Prostate gland (tissue), 2 donors: ENCODE measurements at regions not wholly inside any gene's neighbourhood (a gene's known extent, or its start where the extent isn't known, plus 50 kb on each side); places are given as distances from the start of the nearest gene placed in this dataset.

Experiments used
- DNase-seq: peaks from one replicate; pipeline ENCODE4 v3.0.0-alpha.2; 2019; ENCODE audit warnings: low spot score
- H3K27ac ChIP-seq, 2 donors: fragments of 200-600 bp; sonication (generic); 2 replicates each; pipeline ENCODE4 v1.5.1; 2017 to 2019
- H3K27me3 ChIP-seq: fragments of 200-600 bp; sonication (generic); replicated peaks from 2 replicates; pipeline ENCODE4 v1.5.1; 2019; ENCODE audit not compliant: insufficient read depth
- H3K36me3 ChIP-seq, 2 donors: fragments of 200-600 bp; sonication (generic); 1 replicate in 1 of 2; 2 replicates in 1 of 2; pipeline versions ENCODE4 v1.5.1 to v1.8.1; 2017 to 2019
- H3K4me1 ChIP-seq: fragments of 200-600 bp; sonication (generic); replicated peaks from 2 replicates; pipeline ENCODE4 v1.5.1; 2019
- H3K4me3 ChIP-seq, 2 donors: fragments of 200-600 bp; sonication (generic); 2 replicates each; pipeline ENCODE4 v1.5.1; 2017 to 2019
- H3K9me3 ChIP-seq: fragments of 200-600 bp; sonication (generic); 2 replicates; pipeline ENCODE4 v1.5.1; 2017
- POLR2A ChIP-seq: fragments of 450-650 bp; IDR thresholded peaks from one replicate; pipeline ENCODE4 v1.6.1; 2016; ENCODE audit warnings: antibody characterized with exemption, mild to moderate bottlenecking
- POLR2AphosphoS5 ChIP-seq: sonication (generic); formaldehyde crosslinking; IDR thresholded peaks from one replicate; pipeline ENCODE4 v1.6.1; 2017; ENCODE audit warnings: antibody characterized with exemption
- WGBS: methylation state at CpG from one replicate; pipeline ENCODE4 v1.1.5; 2018; 5-methylcytosine and 5-hydroxymethylcytosine counted together
- intact Hi-C: fragments of 100-400 bp; cut with DNase I; formaldehyde crosslinking; loops from one replicate; pipeline ENCODE4 v1.14.2; 2022
- TF ChIP-seq, protein P1 (sequence below), 4 experiments: fragments of 200-600 bp in 2 of 4; fragments of 450-650 bp in 2 of 4; sonication (generic) in 2 of 4; IDR thresholded peaks; 1 replicate in 3 of 4; 2 replicates in 1 of 4; pipeline ENCODE4 v1.5.1; 2016 to 2019; ENCODE audit warnings: antibody characterized with exemption in 4 of 4, mild to moderate bottlenecking in 2 of 4, moderate library complexity in 2 of 4

DNA sequence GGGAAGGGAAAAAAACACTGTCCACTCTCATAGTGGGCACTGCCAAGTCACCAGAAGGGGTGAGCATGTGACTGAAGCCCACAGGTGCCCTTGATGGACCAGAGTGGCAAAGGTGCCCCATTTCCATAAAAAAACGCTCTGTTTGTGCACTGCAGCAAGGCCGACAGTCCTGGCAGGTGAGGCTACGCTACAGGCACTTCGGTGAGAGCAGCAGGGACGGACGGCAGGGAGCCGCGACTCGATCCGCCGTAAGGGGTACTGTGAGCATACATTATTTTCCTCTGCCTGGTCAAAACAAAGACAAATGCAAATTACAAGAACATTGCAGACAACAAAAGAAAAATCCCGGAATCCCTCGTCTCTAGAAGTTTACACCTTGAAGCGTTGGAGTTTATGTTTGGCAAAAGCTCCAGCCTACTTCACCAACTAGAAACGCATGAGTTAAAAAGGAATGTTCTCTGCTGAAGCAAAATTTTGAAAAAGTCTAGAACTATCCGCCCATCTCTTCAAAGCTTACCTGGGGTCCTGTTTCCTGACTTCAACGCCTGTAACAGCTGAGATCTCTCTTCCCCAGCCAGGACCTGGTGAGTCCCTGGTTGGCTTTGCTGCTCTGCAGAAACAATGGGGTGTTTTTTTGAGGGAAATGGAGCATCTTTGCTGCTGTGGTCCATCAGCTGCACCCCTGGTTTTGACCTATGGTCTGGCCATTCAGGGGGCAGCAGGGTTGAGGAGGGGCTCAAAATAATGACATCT, 52.9 kb upstream of the RFLNA start:
- no peak overlapping the region for H3K4me3 ChIP-seq
- DNase-seq = no peak
- H3K36me3 ChIP-seq = no peaks in the 10 kb centered on the region
- H3K27me3 ChIP-seq = no peaks in the 10 kb centered on the region
- 87% methylated on average over 17 of the region's 17 CpGs for WGBS
- peaks cover 4% of the 10 kb centered on the region for H3K4me1 ChIP-seq
- intact Hi-C loops = no loop called here
- H3K27ac ChIP-seq = no peak overlapping the region
- H3K9me3 ChIP-seq = no peaks in the 10 kb centered on the region
- TF ChIP-seq POLR2A = no peak
- TF ChIP-seq POLR2AphosphoS5 = no peak
- TF ChIP-seq, protein P1, sequence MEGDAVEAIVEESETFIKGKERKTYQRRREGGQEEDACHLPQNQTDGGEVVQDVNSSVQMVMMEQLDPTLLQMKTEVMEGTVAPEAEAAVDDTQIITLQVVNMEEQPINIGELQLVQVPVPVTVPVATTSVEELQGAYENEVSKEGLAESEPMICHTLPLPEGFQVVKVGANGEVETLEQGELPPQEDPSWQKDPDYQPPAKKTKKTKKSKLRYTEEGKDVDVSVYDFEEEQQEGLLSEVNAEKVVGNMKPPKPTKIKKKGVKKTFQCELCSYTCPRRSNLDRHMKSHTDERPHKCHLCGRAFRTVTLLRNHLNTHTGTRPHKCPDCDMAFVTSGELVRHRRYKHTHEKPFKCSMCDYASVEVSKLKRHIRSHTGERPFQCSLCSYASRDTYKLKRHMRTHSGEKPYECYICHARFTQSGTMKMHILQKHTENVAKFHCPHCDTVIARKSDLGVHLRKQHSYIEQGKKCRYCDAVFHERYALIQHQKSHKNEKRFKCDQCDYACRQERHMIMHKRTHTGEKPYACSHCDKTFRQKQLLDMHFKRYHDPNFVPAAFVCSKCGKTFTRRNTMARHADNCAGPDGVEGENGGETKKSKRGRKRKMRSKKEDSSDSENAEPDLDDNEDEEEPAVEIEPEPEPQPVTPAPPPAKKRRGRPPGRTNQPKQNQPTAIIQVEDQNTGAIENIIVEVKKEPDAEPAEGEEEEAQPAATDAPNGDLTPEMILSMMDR (IDR thresholded peaks at IDR 0.05) = no peak

- intact Hi-C loops = no loop called here
- Histone ChIP-seq H3K4me1 (peaks cover 4% of the 10 kb centered on the region), H3K27ac (no peak overlapping the region), H3K9me3 (no peaks in the 10 kb centered on the region), H3K27me3 (no peaks in the 10 kb centered on the region), H3K4me3 (no peak overlapping the region), H3K36me3 (no peaks in the 10 kb centered on the region)
- TF ChIP-seq POLR2A (no peak), POLR2AphosphoS5 (no peak)
- TF ChIP-seq, protein P1 (IDR thresholded peaks at IDR 0.05) = no peak
- 79% methylated on average over 9 of the region's 9 CpGs for WGBS
- no peak for DNase-seq
Measured at GRCh38 chr12:124242529-124243065, 52.3 kb upstream of the RFLNA start.

- no peak overlapping the region for H3K4me3 ChIP-seq
- H3K27ac ChIP-seq = no peak overlapping the region
- TF ChIP-seq POLR2AphosphoS5 (no peak), POLR2A (no peak)
- TF ChIP-seq, protein P1 (IDR thresholded peaks at IDR 0.05) = no peak
- 98% methylated on average over 4 of the region's 4 CpGs for WGBS
- no peaks in the 10 kb centered on the region for H3K27me3 ChIP-seq
- H3K9me3 ChIP-seq = no peaks in the 10 kb centered on the region
- DNase-seq = no peak
- intact Hi-C loops = no loop called here
- H3K4me1 ChIP-seq = peaks cover 4% of the 10 kb centered on the region
- H3K36me3 ChIP-seq = no peaks in the 10 kb centered on the region
Measured at GRCh38 chr12:124243936-124244335, 51.0 kb upstream of the RFLNA start.
